ENCODE measurements at regions not wholly inside any gene's neighbourhood (a gene's known extent, or its start where the extent isn't known, plus 50 kb on each side); places are given as distances from the start of the nearest gene placed in this dataset.

DNA sequence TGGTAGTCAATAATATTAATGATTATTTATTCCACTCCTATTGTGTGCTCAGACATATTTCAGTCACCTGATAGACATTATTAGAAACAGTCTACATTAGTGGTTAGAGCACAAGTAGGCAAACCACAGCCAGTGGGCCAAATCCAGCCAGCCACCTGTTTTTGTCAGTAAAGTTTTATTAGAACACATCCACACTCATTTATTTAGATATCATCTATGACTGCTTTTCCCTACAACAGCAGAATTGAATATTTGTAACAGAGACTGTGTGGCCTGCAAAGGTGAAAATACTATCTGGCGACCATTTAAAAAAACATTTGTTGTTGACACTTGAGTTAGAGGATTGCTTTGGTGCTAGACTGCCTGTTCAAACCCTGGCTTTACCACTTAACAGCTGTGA is 220.0 kb upstream of the ZFP64 start:
- ATAC-seq (no peak), DNase-seq (ENCODE audit: low spot score) (no peak)
- H3K27me3 Mint-ChIP-seq (ENCODE audit: low read depth): no peaks in the 10 kb centered on the region
- peaks cover 24% of the 10 kb centered on the region for H3K9me3 Mint-ChIP-seq
- 0 out of 2 replicates have a peak, but pooled peaks cover 2% of the 10 kb centered on the region for H3K36me3 Mint-ChIP-seq
- H3K4me1 Mint-ChIP-seq: no peaks in the 10 kb centered on the region
- no peak overlapping the region for H3K27ac Mint-ChIP-seq
- no peak for TF ChIP-seq NFATC4 (CRISPR knock-in tag; IDR thresholded peaks at IDR 0.05)
- TF ChIP-seq MXD4 (CRISPR knock-in tag; IDR thresholded peaks at IDR 0.05; ENCODE audit: borderline replicate concordance): no peak
- TF ChIP-seq MYBL2 (CRISPR knock-in tag; IDR thresholded peaks at IDR 0.05): no peak
- TF ChIP-seq ATF1 (CRISPR knock-in tag; IDR thresholded peaks at IDR 0.05): no peak
- no peak for TF ChIP-seq NFYB (CRISPR knock-in tag; conservative IDR thresholded peaks at IDR 0.05; ENCODE audit: low read depth)
- TF ChIP-seq TEAD4 (CRISPR knock-in tag; IDR thresholded peaks at IDR 0.05): no peak
- TF ChIP-seq MAX (CRISPR knock-in tag; IDR thresholded peaks at IDR 0.05): no peak
- TF ChIP-seq E2F5 (CRISPR knock-in tag; IDR thresholded peaks at IDR 0.05): no peak
- TF ChIP-seq, protein P1, sequence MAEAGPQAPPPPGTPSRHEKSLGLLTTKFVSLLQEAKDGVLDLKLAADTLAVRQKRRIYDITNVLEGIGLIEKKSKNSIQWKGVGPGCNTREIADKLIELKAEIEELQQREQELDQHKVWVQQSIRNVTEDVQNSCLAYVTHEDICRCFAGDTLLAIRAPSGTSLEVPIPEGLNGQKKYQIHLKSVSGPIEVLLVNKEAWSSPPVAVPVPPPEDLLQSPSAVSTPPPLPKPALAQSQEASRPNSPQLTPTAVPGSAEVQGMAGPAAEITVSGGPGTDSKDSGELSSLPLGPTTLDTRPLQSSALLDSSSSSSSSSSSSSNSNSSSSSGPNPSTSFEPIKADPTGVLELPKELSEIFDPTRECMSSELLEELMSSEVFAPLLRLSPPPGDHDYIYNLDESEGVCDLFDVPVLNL (CRISPR knock-in tag; IDR thresholded peaks at IDR 0.05; ENCODE audit: borderline replicate concordance, low read depth): no peak
- TF ChIP-seq, protein P2, sequence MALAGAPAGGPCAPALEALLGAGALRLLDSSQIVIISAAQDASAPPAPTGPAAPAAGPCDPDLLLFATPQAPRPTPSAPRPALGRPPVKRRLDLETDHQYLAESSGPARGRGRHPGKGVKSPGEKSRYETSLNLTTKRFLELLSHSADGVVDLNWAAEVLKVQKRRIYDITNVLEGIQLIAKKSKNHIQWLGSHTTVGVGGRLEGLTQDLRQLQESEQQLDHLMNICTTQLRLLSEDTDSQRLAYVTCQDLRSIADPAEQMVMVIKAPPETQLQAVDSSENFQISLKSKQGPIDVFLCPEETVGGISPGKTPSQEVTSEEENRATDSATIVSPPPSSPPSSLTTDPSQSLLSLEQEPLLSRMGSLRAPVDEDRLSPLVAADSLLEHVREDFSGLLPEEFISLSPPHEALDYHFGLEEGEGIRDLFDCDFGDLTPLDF (CRISPR knock-in tag; IDR thresholded peaks at IDR 0.05): no peak
- TF ChIP-seq, protein P3, sequence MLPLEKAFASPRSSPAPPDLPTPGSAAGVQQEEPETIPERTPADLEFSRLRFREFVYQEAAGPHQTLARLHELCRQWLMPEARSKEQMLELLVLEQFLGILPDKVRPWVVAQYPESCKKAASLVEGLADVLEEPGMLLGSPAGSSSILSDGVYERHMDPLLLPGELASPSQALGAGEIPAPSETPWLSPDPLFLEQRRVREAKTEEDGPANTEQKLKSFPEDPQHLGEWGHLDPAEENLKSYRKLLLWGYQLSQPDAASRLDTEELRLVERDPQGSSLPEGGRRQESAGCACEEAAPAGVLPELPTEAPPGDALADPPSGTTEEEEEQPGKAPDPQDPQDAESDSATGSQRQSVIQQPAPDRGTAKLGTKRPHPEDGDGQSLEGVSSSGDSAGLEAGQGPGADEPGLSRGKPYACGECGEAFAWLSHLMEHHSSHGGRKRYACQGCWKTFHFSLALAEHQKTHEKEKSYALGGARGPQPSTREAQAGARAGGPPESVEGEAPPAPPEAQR (CRISPR knock-in tag; IDR thresholded peaks at IDR 0.05): no peak
- TF ChIP-seq, protein P4, sequence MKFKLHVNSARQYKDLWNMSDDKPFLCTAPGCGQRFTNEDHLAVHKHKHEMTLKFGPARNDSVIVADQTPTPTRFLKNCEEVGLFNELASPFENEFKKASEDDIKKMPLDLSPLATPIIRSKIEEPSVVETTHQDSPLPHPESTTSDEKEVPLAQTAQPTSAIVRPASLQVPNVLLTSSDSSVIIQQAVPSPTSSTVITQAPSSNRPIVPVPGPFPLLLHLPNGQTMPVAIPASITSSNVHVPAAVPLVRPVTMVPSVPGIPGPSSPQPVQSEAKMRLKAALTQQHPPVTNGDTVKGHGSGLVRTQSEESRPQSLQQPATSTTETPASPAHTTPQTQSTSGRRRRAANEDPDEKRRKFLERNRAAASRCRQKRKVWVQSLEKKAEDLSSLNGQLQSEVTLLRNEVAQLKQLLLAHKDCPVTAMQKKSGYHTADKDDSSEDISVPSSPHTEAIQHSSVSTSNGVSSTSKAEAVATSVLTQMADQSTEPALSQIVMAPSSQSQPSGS (CRISPR knock-in tag; IDR thresholded peaks at IDR 0.05; ENCODE audit: borderline replicate concordance, low read depth): no peak
- no peak for TF ChIP-seq CREM (CRISPR knock-in tag; IDR thresholded peaks at IDR 0.05)
- no peak for TF ChIP-seq ZNF671 (CRISPR knock-in tag; IDR thresholded peaks at IDR 0.05)
- TF ChIP-seq, protein P5, sequence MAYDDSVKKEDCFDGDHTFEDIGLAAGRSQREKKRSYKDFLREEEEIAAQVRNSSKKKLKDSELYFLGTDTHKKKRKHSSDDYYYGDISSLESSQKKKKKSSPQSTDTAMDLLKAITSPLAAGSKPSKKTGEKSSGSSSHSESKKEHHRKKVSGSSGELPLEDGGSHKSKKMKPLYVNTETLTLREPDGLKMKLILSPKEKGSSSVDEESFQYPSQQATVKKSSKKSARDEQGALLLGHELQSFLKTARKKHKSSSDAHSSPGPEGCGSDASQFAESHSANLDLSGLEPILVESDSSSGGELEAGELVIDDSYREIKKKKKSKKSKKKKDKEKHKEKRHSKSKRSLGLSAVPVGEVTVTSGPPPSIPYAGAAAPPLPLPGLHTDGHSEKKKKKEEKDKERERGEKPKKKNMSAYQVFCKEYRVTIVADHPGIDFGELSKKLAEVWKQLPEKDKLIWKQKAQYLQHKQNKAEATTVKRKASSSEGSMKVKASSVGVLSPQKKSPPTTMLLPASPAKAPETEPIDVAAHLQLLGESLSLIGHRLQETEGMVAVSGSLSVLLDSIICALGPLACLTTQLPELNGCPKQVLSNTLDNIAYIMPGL (CRISPR knock-in tag; IDR thresholded peaks at IDR 0.05): no peak
- no peak for TF ChIP-seq FOXP4 (CRISPR knock-in tag; IDR thresholded peaks at IDR 0.05)
- TF ChIP-seq, protein P6, sequence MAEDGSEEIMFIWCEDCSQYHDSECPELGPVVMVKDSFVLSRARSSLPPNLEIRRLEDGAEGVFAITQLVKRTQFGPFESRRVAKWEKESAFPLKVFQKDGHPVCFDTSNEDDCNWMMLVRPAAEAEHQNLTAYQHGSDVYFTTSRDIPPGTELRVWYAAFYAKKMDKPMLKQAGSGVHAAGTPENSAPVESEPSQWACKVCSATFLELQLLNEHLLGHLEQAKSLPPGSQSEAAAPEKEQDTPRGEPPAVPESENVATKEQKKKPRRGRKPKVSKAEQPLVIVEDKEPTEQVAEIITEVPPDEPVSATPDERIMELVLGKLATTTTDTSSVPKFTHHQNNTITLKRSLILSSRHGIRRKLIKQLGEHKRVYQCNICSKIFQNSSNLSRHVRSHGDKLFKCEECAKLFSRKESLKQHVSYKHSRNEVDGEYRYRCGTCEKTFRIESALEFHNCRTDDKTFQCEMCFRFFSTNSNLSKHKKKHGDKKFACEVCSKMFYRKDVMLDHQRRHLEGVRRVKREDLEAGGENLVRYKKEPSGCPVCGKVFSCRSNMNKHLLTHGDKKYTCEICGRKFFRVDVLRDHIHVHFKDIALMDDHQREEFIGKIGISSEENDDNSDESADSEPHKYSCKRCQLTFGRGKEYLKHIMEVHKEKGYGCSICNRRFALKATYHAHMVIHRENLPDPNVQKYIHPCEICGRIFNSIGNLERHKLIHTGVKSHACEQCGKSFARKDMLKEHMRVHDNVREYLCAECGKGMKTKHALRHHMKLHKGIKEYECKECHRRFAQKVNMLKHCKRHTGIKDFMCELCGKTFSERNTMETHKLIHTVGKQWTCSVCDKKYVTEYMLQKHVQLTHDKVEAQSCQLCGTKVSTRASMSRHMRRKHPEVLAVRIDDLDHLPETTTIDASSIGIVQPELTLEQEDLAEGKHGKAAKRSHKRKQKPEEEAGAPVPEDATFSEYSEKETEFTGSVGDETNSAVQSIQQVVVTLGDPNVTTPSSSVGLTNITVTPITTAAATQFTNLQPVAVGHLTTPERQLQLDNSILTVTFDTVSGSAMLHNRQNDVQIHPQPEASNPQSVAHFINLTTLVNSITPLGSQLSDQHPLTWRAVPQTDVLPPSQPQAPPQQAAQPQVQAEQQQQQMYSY (CRISPR knock-in tag; IDR thresholded peaks at IDR 0.05): no peak
- TF ChIP-seq MLX (CRISPR knock-in tag; IDR thresholded peaks at IDR 0.05): no peak
- ChIA-PET CTCF (no interaction called here), POLR2A (no interaction called here)
- no peak overlapping the region for H3K4me3 Mint-ChIP-seq

Data from WTC11 (cell line).